Mesenchymal stem cell (in vitro differentiated cells and primary cell): ENCODE measurements at regions not wholly inside any gene's neighbourhood (a gene's known extent, or its start where the extent isn't known, plus 50 kb on each side); places are given as distances from the start of the nearest gene placed in this dataset.

Experiments used
- DNase-seq: peaks from one replicate; pipeline ENCODE4 v3.0.0-alpha.2; 2013
- H2AFZ ChIP-seq: one replicate; pipeline ENCODE4 v1.6.1; 2013; ENCODE audit warnings: low read depth, mild to moderate bottlenecking, control low read depth, inconsistent platforms, low read length, moderate library complexity
- H2AK5ac ChIP-seq: 2 replicates; pipeline ENCODE4 v1.6.1; 2013; ENCODE audit warnings: low read length, moderate library complexity, mild to moderate bottlenecking, inconsistent platforms; ENCODE audit not compliant: severe bottlenecking
- H2BK120ac ChIP-seq: one replicate; pipeline ENCODE4 v1.6.1; 2013; ENCODE audit warnings: low read depth, mild to moderate bottlenecking, inconsistent platforms, low read length, moderate library complexity
- H2BK12ac ChIP-seq, 2 experiments: one replicate each; pipeline ENCODE4 v1.6.1; 2013; ENCODE audit warnings: inconsistent platforms in 2 of 2, low read length in 2 of 2, mild to moderate bottlenecking in 2 of 2, moderate library complexity in 2 of 2, control low read depth in 1 of 2
- H2BK15ac ChIP-seq: one replicate; pipeline ENCODE4 v1.6.1; 2013; ENCODE audit warnings: mild to moderate bottlenecking, low read depth, inconsistent platforms; ENCODE audit not compliant: poor library complexity, severe bottlenecking
- H2BK5ac ChIP-seq: 2 replicates; pipeline ENCODE4 v1.6.1; 2013; ENCODE audit warnings: low read depth, mild to moderate bottlenecking, low read length, control low read depth, inconsistent platforms; ENCODE audit not compliant: poor library complexity, severe bottlenecking
- H3K14ac ChIP-seq, 2 experiments: one replicate each; pipeline ENCODE4 v1.6.1; 2013; ENCODE audit warnings: inconsistent platforms in 2 of 2, low read length in 2 of 2, control low read depth in 1 of 2, mild to moderate bottlenecking in 1 of 2, moderate library complexity in 1 of 2
- H3K18ac ChIP-seq, 2 experiments: one replicate each; pipeline ENCODE4 v1.6.1; 2013; ENCODE audit warnings: inconsistent platforms in 2 of 2, low read length in 2 of 2, control low read depth in 1 of 2, low read depth in 1 of 2, mild to moderate bottlenecking in 1 of 2
- H3K23ac ChIP-seq, 2 experiments: one replicate each; pipeline ENCODE4 v1.6.1; 2013; ENCODE audit warnings: inconsistent platforms in 2 of 2, low read length in 2 of 2, mild to moderate bottlenecking in 2 of 2, moderate library complexity in 2 of 2, control low read depth in 1 of 2
- H3K27ac ChIP-seq: 2 replicates; pipeline ENCODE4 v1.5.1; 2013; ENCODE audit warnings: mild to moderate bottlenecking, moderate library complexity, low read length, control low read depth, inconsistent platforms; ENCODE audit not compliant: poor library complexity, severe bottlenecking
- H3K27me3 ChIP-seq, 2 experiments: 2 replicates each; pipeline versions ENCODE4 v1.6.1 to v1.7.0; 2013; ENCODE audit warnings: low read length in 2 of 2, mild to moderate bottlenecking in 2 of 2, moderate library complexity in 2 of 2, control low read depth in 1 of 2, inconsistent platforms in 1 of 2; ENCODE audit not compliant: control insufficient read depth in 1 of 2, insufficient read depth in 1 of 2
- H3K36me3 ChIP-seq, 2 experiments: 2 replicates each; pipeline versions ENCODE4 v1.6.1 to v1.7.0; 2013; ENCODE audit warnings: low read length in 2 of 2, control low read depth in 1 of 2, inconsistent platforms in 1 of 2, low read depth in 1 of 2, mild to moderate bottlenecking in 1 of 2; ENCODE audit not compliant: insufficient read depth in 2 of 2, control insufficient read depth in 1 of 2
- H3K4ac ChIP-seq, 2 experiments: one replicate each; pipeline ENCODE4 v1.6.1; 2013; ENCODE audit warnings: inconsistent platforms in 2 of 2, low read length in 2 of 2, mild to moderate bottlenecking in 2 of 2, moderate library complexity in 2 of 2, control low read depth in 1 of 2, low read depth in 1 of 2
- H3K4me1 ChIP-seq: 2 replicates; pipeline ENCODE4 v1.6.1; 2013; ENCODE audit warnings: low read depth, low read length, control low read depth; ENCODE audit not compliant: control insufficient read depth, insufficient read depth
- H3K4me2 ChIP-seq: 2 replicates; pipeline ENCODE4 v1.6.1; 2013; ENCODE audit warnings: low read length, mild to moderate bottlenecking, inconsistent platforms; ENCODE audit not compliant: poor library complexity, severe bottlenecking
- H3K4me3 ChIP-seq, 2 experiments: 2 replicates each; pipeline versions ENCODE4 v1.5.1 to v1.7.0; 2013; ENCODE audit warnings: low read length in 2 of 2, mild to moderate bottlenecking in 2 of 2, control low read depth in 1 of 2, low read depth in 1 of 2; ENCODE audit not compliant: insufficient read depth in 1 of 2
- H3K79me1 ChIP-seq: replicated peaks from 2 replicates; pipeline ENCODE4 v1.6.1; 2013; ENCODE audit warnings: mild to moderate bottlenecking, control low read depth, low read length, inconsistent platforms; ENCODE audit not compliant: poor library complexity, severe bottlenecking
- H3K9ac ChIP-seq: 2 replicates; pipeline ENCODE4 v1.7.0; 2013; ENCODE audit warnings: mild to moderate bottlenecking, low read length, moderate library complexity
- H3K9me3 ChIP-seq: 2 replicates; pipeline ENCODE4 v1.7.0; 2013; ENCODE audit warnings: mild to moderate bottlenecking, low read length; ENCODE audit not compliant: control insufficient read depth
- H4K8ac ChIP-seq: one replicate; pipeline ENCODE4 v1.6.1; 2013; ENCODE audit warnings: inconsistent platforms, mild to moderate bottlenecking, low read length, moderate library complexity
- H4K91ac ChIP-seq: one replicate; pipeline ENCODE4 v1.6.1; 2013; ENCODE audit warnings: mild to moderate bottlenecking, low read length, inconsistent platforms
- WGBS: methylation state at CpG from one replicate; pipeline ENCODE4 v1.1.7; 2013; ENCODE audit warnings: mixed read lengths; 5-methylcytosine and 5-hydroxymethylcytosine counted together

DNA sequence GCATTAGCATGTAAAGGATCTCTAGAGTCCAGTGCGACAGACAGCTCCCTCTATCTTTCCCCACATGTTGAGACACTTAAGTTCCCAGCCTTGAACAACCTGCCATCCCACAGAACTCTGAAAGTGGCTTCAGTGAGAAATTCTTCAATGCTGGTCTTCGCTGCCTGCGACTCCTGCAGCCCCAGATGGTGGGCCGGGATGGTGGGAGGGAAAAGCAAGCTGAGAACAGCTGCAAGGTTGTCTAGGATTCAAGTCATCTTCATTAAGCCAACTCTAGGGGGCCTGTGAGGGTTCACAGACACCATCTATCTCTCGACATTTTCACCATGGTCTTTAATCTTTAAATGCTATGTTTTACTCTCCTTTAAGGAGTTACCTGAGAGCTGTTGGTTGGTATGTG, 185.5 kb upstream of the C1orf174 start:
- H3K18ac ChIP-seq: no peak overlapping the region
- H3K4me3 ChIP-seq: no peak overlapping the region
- no peak overlapping the region for H2AK5ac ChIP-seq
- 37% methylated on average over 4 of the region's 5 CpGs for WGBS
- H2BK12ac ChIP-seq: no peak overlapping the region
- no peaks in the 10 kb centered on the region for H3K4me1 ChIP-seq
- H3K79me1 ChIP-seq: no peaks in the 10 kb centered on the region
- H3K27ac ChIP-seq: no peak overlapping the region
- H4K8ac ChIP-seq: no peak overlapping the region
- H2AFZ ChIP-seq: no peak overlapping the region
- H3K14ac ChIP-seq: no peak overlapping the region
- DNase-seq: no peak
- no peaks in the 10 kb centered on the region for H3K27me3 ChIP-seq
- no peak overlapping the region for H2BK15ac ChIP-seq
- no peaks in the 10 kb centered on the region for H3K9me3 ChIP-seq
- no peak overlapping the region for H3K23ac ChIP-seq
- H2BK120ac ChIP-seq: no peak overlapping the region
- H3K4ac ChIP-seq: no peak overlapping the region
- peaks cover 0 to 2% of the 10 kb centered on the region in 2 experiments for H3K36me3 ChIP-seq
- H3K9ac ChIP-seq: no peak overlapping the region
- H4K91ac ChIP-seq: no peak overlapping the region
- no peak overlapping the region for H3K4me2 ChIP-seq
- H2BK5ac ChIP-seq: no peak overlapping the region

DNA sequence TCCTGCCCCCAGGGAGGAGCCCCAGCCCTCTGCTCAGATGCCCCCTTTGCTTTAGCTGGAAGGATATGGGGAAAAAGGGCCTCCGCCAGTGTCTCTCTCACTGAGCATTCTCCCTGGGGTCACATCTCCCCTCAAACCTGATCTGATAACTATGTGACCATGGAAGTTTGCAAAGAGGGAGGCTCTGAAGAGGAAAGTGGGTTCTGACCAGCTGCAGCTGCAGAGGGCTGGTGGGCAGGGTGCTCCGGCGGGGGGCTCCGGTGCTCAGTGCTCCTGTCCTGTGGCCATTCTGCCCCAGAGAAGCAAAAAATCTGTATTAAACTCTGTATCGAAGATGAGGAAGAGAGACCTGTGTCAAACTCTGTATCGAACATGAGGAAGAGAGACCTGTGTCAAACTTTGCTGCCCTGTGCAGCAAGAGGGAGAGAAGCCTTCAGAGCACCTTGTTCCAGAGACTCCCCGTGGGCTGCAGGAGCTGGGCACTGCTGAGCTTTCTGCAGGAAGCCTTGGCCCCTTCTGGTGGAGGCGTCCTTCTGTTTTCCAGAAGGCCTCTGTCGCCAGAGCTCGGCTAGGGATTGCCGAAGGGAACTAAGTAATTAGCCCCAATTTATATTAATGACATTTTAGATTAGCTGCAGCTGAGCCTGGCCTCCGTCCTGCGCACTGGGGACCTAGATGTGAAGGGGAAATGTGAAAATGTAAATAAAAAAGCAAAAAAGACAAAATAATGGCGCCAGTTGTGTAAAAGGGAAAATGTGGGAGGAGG, 186.2 kb upstream of the C1orf174 start:
- Histone ChIP-seq H4K8ac (no peak overlapping the region), H2BK120ac (no peak overlapping the region), H3K9me3 (peaks cover 1% of the 10 kb centered on the region), H3K9ac (no peak overlapping the region), H2BK12ac (no peak overlapping the region), H3K4me1 (no peaks in the 10 kb centered on the region), H3K27me3 (no peaks in the 10 kb centered on the region), H3K4ac (no peak overlapping the region), H3K79me1 (no peaks in the 10 kb centered on the region), H3K36me3 (peaks cover 0 to 2% of the 10 kb centered on the region in 2 experiments), H3K4me2 (no peak overlapping the region), H3K14ac (no peak overlapping the region), H3K27ac (no peak overlapping the region), H3K4me3 (no peak overlapping the region), H2BK15ac (no peak overlapping the region), H2AFZ (no peak overlapping the region), H3K23ac (no peak overlapping the region), H2BK5ac (no peak overlapping the region), H4K91ac (no peak overlapping the region), H2AK5ac (no peak overlapping the region), H3K18ac (no peak overlapping the region)
- DNase-seq: no peak
- WGBS: 76% methylated on average over 12 of the region's 14 CpGs

- 73% methylated on average over 4 of the region's 4 CpGs for WGBS
- Histone ChIP-seq H2BK12ac (no peak overlapping the region), H3K36me3 (no peaks in the 10 kb centered on the region), H4K8ac (no peak overlapping the region), H2BK15ac (no peak overlapping the region), H3K14ac (no peak overlapping the region), H3K27me3 (no peaks in the 10 kb centered on the region), H4K91ac (no peak overlapping the region), H2AFZ (no peak overlapping the region), H3K9ac (no peak overlapping the region), H2BK120ac (no peak overlapping the region), H3K4me2 (no peak overlapping the region), H2BK5ac (no peak overlapping the region), H3K4me3 (no peak overlapping the region), H2AK5ac (no peak overlapping the region), H3K4ac (no peak overlapping the region), H3K23ac (no peak overlapping the region), H3K9me3 (peaks cover 8% of the 10 kb centered on the region), H3K18ac (no peak overlapping the region), H3K27ac (no peak overlapping the region), H3K4me1 (no peaks in the 10 kb centered on the region), H3K79me1 (no peaks in the 10 kb centered on the region)
- no peak for DNase-seq
Measured at GRCh38 chr1:4086921-4087320, 186.8 kb upstream of the C1orf174 start.

- Histone ChIP-seq H3K4ac (no peak overlapping the region), H2AFZ (no peak overlapping the region), H2BK5ac (no peak overlapping the region), H2BK12ac (no peak overlapping the region), H4K91ac (no peak overlapping the region), H3K79me1 (no peaks in the 10 kb centered on the region), H3K36me3 (no peaks in the 10 kb centered on the region), H3K4me1 (no peaks in the 10 kb centered on the region), H3K27me3 (no peaks in the 10 kb centered on the region), H2BK120ac (no peak overlapping the region), H3K27ac (no peak overlapping the region), H3K14ac (no peak overlapping the region), H3K18ac (no peak overlapping the region), H3K4me2 (no peak overlapping the region), H3K4me3 (no peak overlapping the region), H2AK5ac (no peak overlapping the region), H2BK15ac (no peak overlapping the region), H4K8ac (no peak overlapping the region), H3K9ac (no peak overlapping the region), H3K23ac (no peak overlapping the region), H3K9me3 (peaks cover 8% of the 10 kb centered on the region)
- 52% methylated on average over 9 of the region's 9 CpGs for WGBS
- no peak for DNase-seq
Measured at GRCh38 chr1:4087530-4088420, 187.7 kb upstream of the C1orf174 start.
